SU-DHL-6 (cell line): ENCODE measurements at regions not wholly inside any gene's neighbourhood (a gene's known extent, or its start where the extent isn't known, plus 50 kb on each side); places are given as distances from the start of the nearest gene placed in this dataset.

Experiments used
- EZH2phosphoT487 ChIP-seq: fragments of 200-600 bp; sonication (generic), shearing (Covaris generic); conservative IDR thresholded peaks from 2 replicates; pipeline ENCODE4 v1.6.1; 2018; ENCODE audit warnings: mild to moderate bottlenecking, antibody characterized with exemption, low read length, moderate library complexity, mixed read lengths
- TF ChIP-seq, protein P1 (sequence below): fragments of 200-600 bp; sonication (generic); IDR thresholded peaks from one replicate; pipeline ENCODE4 v1.5.1; 2017; ENCODE audit warnings: antibody characterized with exemption, mild to moderate bottlenecking, low read length, moderate library complexity; ENCODE audit not compliant: insufficient read depth, poor library complexity, severe bottlenecking

DNA sequence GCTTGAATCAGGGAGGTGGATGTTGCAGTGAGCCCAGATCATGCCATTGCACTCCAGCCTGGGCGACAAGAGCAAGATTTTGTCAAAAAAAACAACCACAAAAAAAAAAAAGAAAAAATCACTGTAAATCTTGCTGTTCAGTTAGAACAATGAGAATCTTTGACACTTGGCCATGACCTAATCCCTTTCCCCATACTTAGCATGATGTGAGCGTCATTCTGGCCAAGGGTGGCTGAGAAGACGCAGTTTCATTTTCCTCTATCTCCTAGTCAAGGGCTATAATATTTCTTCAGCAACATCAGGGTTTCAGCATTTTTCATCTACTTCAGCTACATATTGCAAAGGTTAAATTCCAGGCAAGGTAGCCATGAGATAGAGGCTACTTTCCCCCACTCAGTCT lies 599.4 kb upstream of the MDGA2 start:
- TF ChIP-seq, protein P1, sequence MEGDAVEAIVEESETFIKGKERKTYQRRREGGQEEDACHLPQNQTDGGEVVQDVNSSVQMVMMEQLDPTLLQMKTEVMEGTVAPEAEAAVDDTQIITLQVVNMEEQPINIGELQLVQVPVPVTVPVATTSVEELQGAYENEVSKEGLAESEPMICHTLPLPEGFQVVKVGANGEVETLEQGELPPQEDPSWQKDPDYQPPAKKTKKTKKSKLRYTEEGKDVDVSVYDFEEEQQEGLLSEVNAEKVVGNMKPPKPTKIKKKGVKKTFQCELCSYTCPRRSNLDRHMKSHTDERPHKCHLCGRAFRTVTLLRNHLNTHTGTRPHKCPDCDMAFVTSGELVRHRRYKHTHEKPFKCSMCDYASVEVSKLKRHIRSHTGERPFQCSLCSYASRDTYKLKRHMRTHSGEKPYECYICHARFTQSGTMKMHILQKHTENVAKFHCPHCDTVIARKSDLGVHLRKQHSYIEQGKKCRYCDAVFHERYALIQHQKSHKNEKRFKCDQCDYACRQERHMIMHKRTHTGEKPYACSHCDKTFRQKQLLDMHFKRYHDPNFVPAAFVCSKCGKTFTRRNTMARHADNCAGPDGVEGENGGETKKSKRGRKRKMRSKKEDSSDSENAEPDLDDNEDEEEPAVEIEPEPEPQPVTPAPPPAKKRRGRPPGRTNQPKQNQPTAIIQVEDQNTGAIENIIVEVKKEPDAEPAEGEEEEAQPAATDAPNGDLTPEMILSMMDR: no peak
- TF ChIP-seq EZH2phosphoT487: no peak
